ENCODE measurements at regions not wholly inside any gene's neighbourhood (a gene's known extent, or its start where the extent isn't known, plus 50 kb on each side); places are given as distances from the start of the nearest gene placed in this dataset.
"Not testable (repeated sequence)": the region's sequence is repeated elsewhere in the genome, so short reads cannot be mapped to it uniquely, and the experiment has no call there.

DNA sequence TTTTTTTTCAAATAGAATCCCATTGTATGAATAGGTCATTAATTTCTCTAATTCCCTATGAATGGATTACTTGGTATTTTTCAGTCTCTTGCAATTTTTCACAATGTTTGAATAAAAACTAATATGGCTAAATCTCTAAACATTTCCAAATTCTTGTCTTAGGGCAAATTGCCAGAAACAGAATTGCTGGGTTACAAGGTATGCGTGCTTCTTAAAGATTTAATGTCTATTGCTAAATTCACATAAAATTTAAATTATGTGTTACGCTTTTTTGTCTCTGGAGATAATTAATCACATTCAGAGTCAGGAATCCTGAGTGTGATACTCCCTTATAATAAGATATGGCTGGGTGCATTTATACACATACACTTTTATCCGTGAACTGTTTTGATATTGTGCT, 264.5 kb upstream of the TBL1XR1 start:
- Histone ChIP-seq H3K4me3 (no peak overlapping the region), H3K27ac (no peak overlapping the region), H3K36me3 (no peaks in the 10 kb centered on the region), H3K4me1 (peaks cover 29% of the 10 kb centered on the region), H3K27me3 (no peaks in the 10 kb centered on the region), H3K9me3 (replicated peaks) (peaks cover 2% of the 10 kb centered on the region; the same call in 1 of the 2 replicates)
- no peak for DNase-seq

DNA sequence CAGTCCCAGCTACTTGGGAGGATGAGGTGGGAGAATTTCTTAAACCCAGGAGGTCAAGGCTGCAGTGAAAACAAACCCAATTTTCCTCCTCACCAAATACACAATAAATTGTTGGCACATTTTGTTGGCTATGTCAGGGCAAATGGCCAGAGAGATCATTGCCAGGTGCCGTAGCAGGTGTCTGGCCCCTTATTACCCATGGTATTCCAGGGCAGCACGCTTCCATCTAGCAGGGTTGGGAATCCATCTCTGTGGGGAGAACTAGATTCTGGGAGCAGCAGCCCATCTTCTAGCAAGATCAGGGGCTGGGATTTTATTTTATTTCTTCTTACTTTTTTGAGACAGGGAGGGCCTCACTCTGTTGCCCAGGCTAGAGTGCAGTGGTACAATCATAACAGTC, 266.1 kb upstream of the TBL1XR1 start:
- H3K4me3 ChIP-seq; H3K9me3 ChIP-seq (replicated peaks); DNase-seq; H3K27me3 ChIP-seq; H3K27ac ChIP-seq; H3K36me3 ChIP-seq: not testable (repeated sequence)
- peaks cover 29% of the 10 kb centered on the region for H3K4me1 ChIP-seq

DNA sequence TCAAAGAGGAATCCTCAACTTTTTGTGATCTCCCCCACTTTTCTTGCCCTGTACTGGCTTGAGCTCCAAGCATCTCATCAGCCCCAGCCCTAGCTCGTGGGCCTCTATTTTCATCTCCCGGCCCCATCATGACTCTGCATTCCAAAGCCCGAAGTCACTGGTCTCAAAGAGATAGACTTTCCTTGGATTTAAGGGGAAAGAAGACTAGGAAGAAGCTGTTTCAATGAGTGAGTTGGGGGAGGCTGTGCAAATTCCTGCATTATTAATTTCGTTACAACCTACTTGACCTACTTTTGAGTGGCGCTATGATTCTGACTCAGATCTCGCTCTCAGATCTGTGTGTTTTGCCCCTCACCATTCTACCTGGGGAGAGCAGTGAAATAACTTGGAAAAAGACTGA, 266.6 kb upstream of the TBL1XR1 start:
- DNase-seq = no peak
- no peak overlapping the region for H3K27ac ChIP-seq

DNA sequence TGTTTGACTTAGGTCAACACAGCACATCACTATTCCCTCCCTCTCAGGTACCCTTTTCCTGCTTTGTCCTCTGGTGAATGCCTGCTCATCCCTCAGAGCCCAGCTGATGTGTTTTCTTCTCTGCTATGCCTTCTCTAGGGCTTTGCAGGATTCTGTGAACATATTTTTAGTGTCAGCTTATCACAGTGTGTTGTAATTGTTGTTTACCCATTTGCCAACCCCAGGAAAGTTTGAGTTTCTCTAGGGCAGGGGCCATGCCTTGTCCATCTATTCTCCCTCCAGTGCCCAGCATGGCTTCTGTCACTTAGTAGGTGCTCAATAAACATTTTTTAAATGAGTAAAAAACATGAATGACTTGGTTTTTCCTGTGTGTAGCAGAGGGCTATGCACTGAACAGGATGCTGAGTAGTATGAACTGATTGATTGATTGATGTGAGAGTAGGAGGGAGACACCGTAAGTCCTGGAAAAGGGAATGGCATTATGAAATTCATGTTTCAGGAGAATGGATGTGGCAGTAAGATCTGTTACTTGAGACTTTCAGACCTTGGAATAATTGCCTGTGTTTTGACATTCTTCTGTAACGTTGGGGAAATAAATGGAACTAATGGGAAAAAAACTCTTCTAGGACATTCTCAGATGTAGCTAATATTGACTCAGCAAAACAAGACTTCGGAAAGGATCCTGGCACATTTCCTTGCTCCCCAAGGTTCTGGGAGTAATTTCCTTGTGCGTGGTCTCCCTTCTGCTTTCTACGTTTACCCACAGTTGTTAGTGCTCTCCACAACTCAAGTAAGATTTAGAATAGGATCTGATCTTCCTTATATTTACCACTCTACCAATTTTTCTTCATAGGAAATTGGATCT, 267.3 kb upstream of the TBL1XR1 start:
- H3K36me3 ChIP-seq = no peaks in the 10 kb centered on the region
- no peak overlapping the region for H3K4me3 ChIP-seq
- no peaks in the 10 kb centered on the region for H3K27me3 ChIP-seq
- H3K4me1 ChIP-seq = peaks cover 22% of the 10 kb centered on the region
- DNase-seq = no peak
- H3K9me3 ChIP-seq (replicated peaks) = no peaks in the 10 kb centered on the region; the same call in 1 of the 2 replicates
- no peak overlapping the region for H3K27ac ChIP-seq

More for the DNA sequence above, 266.6 kb upstream of the TBL1XR1 start:
- H3K4me3 ChIP-seq = no peak overlapping the region
- H3K27me3 ChIP-seq = no peaks in the 10 kb centered on the region
- no peaks in the 10 kb centered on the region for H3K36me3 ChIP-seq
- peaks cover 27% of the 10 kb centered on the region for H3K4me1 ChIP-seq
- H3K9me3 ChIP-seq (replicated peaks) = no peaks in the 10 kb centered on the region; the same call in 1 of the 2 replicates

DNA sequence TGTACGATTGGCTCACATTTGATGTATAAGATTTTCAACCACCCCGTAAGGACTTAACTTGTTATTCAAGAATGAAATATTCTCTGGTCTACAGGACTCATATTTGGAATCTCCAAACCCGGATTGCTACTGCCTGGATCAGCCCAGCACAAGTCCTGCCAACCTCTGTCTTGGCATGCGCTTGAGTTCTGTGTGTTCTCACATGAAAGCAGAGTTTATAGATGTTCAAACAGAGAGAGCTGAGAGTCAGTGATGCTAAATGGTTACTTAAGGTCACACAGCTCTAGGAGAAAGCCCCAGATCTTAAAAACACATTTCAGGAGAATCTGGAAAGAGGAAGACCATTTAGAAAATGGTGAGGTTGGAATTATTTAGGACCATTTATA, 268.0 kb upstream of the TBL1XR1 start:
- no peaks in the 10 kb centered on the region for H3K36me3 ChIP-seq
- H3K27me3 ChIP-seq = no peaks in the 10 kb centered on the region
- no peak overlapping the region for H3K4me3 ChIP-seq
- peaks cover 22% of the 10 kb centered on the region for H3K4me1 ChIP-seq
- H3K27ac ChIP-seq = no peak overlapping the region
- H3K9me3 ChIP-seq (replicated peaks) = no peaks in the 10 kb centered on the region; the same call in 1 of the 2 replicates
- no peak for DNase-seq

DNA sequence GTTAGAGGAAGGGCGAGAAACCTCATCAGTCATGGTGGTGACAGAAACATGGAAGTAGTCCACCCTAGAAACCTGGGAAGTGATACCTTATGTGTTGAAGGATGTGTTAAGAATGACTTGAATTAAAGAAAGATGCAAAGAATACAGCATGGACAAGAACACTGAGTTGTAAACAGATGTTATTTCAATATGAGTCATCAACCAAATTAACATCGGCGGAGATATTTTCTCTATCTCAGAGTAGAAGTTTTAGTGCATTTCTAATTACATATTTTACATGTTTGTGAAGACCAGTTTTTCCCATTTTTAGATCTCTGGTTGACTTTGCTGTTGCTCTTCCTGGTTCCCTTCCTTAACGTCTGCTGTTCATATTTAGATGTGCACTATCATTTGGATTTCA, 268.8 kb upstream of the TBL1XR1 start:
- no peaks in the 10 kb centered on the region for H3K27me3 ChIP-seq
- no peaks in the 10 kb centered on the region for H3K36me3 ChIP-seq
- no peak overlapping the region for H3K27ac ChIP-seq
- no peak overlapping the region for H3K4me3 ChIP-seq
- H3K9me3 ChIP-seq (replicated peaks) = no peaks in the 10 kb centered on the region; the same call in 1 of the 2 replicates
- H3K4me1 ChIP-seq = peaks cover 22% of the 10 kb centered on the region
- DNase-seq = no peak

DNA sequence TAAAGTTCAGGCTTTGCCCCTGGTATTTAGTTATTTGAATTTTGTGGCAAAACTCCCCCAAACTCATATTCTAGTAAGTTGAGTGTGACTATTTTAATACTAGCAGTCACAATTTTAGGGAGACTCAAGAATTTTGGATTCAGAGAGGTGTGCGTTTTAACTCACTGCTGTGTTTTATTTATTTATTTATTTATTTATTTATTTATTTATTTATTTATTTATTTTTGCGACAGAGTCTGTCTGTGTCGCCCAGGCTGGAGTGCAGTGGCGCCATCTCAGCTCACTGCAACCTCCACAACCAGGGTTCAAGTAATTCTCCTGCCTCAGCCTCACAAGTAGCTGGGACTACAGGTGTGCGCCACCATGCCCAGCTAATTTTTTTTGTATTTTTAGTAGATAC, 269.3 kb upstream of the TBL1XR1 start:
- not testable (repeated sequence) for H3K27ac ChIP-seq; H3K36me3 ChIP-seq; H3K9me3 ChIP-seq (replicated peaks); H3K27me3 ChIP-seq; DNase-seq; H3K4me3 ChIP-seq
- H3K4me1 ChIP-seq = peaks cover 21% of the 10 kb centered on the region

DNA sequence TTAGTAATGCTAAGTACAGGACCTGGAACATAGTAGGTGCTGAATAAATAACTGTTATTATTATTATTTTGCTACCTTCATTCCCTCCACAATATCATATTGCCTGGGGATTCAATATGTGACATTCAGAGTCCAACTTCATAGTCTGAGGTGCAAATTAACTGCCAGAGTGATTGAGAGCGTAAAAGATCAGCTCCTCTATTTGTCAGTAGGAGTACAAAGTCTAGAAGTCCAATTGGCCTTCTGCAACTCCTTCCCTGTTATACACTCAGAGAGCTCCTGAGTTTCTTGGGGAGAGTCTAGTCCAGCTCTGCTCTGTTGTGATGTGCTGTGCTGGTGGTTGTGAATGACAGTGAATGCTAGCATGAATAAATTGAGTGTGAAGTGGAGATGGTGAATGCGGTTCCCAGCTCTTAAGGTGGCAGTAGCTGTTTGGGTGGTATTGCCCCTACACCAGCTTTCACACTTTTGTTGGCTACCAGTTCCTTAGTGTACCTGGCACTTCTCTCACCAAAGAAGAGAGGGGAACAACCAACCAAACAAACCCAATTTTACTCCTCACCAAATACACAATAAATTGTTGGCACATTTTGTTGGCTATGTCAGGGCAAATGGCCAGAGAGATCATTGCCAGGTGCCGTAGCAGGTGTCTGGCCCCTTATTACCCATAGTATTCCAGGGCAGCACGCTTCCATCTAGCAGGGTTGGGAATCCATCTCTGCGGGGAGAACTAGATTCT, 270.1 kb upstream of the TBL1XR1 start:
- Histone ChIP-seq H3K27ac (no peak overlapping the region), H3K27me3 (no peaks in the 10 kb centered on the region), H3K4me3 (no peak overlapping the region), H3K4me1 (peaks cover 24% of the 10 kb centered on the region), H3K9me3 (replicated peaks) (no peaks in the 10 kb centered on the region; the same call in 1 of the 2 replicates), H3K36me3 (no peaks in the 10 kb centered on the region)
- no peak for DNase-seq

DNA sequence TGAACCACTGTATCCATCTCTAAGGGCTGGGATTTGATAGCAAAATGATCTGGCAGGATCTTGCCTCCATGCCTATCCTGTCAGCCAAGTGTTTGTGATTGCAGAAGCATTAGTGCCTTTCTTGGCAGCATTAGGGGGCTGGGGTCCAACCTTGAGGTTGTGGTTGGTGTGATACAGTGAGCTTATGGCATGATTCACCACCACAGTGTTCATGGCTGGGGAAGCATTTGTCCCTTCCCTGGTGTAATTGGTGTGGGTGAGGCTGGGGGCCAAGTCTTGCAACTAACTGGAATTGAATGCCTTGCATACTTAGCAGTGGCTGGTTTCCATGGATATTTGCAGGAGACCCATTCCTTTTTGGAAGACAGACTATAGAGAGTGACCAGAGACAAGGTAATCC, 271.0 kb upstream of the TBL1XR1 start:
- DNase-seq = peak; percentile 41 to 51
- peaks cover 31% of the 10 kb centered on the region for H3K4me1 ChIP-seq
- H3K27ac ChIP-seq = no peak overlapping the region
- H3K4me3 ChIP-seq = no peak overlapping the region
- H3K9me3 ChIP-seq (replicated peaks) = no peaks in the 10 kb centered on the region; the same call in 1 of the 2 replicates
- H3K36me3 ChIP-seq = no peaks in the 10 kb centered on the region
- H3K27me3 ChIP-seq = no peaks in the 10 kb centered on the region

DNA sequence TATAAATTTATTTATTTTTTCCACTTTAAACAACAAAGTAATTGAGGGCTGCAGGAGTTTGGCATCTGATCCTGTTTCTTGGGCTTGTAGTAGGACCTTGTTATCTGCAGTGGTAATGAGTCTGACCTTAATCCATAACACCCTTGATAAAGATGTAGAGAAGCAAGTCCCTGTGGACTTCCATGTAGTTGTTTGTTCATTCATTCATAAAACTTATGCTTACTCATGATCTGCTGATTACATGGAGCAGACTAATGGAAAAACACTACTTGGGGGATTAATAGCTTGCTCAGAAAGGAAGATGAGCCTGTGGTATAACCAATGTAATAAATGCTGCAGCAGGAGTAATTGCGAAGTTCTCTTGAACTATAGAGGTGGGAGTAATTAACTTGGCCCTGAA, 271.5 kb upstream of the TBL1XR1 start:
- H3K36me3 ChIP-seq = no peaks in the 10 kb centered on the region
- H3K27ac ChIP-seq = no peak overlapping the region
- peaks cover 35% of the 10 kb centered on the region for H3K4me1 ChIP-seq
- H3K27me3 ChIP-seq = no peaks in the 10 kb centered on the region
- DNase-seq = no peak
- H3K4me3 ChIP-seq = no peak overlapping the region
- H3K9me3 ChIP-seq (replicated peaks) = no peaks in the 10 kb centered on the region; the same call in 1 of the 2 replicates

DNA sequence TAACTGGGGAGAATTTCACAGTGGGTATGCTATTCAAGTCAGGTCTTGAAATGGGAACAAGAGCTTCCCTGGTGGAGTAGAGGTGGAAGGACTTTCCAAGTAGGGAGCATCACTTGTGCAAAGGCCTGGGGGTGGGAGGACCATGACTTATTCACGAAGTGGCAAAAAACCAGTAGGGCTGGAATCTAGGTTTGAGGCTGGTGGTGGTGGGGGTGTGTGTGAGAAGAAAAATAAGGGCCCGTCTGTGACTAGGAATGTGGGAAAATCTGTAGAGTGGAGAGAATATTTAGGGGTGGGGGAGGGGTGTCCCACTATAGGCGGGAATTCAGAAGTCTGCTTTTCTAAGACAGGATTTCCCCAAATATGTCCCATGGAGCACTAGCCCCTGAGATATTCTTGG, 271.9 kb upstream of the TBL1XR1 start:
- Histone ChIP-seq H3K36me3 (no peaks in the 10 kb centered on the region), H3K27me3 (no peaks in the 10 kb centered on the region), H3K27ac (no peak overlapping the region), H3K4me1 (peaks cover 35% of the 10 kb centered on the region), H3K4me3 (no peak overlapping the region), H3K9me3 (replicated peaks) (no peaks in the 10 kb centered on the region; the same call in 1 of the 2 replicates)
- no peak for DNase-seq

DNA sequence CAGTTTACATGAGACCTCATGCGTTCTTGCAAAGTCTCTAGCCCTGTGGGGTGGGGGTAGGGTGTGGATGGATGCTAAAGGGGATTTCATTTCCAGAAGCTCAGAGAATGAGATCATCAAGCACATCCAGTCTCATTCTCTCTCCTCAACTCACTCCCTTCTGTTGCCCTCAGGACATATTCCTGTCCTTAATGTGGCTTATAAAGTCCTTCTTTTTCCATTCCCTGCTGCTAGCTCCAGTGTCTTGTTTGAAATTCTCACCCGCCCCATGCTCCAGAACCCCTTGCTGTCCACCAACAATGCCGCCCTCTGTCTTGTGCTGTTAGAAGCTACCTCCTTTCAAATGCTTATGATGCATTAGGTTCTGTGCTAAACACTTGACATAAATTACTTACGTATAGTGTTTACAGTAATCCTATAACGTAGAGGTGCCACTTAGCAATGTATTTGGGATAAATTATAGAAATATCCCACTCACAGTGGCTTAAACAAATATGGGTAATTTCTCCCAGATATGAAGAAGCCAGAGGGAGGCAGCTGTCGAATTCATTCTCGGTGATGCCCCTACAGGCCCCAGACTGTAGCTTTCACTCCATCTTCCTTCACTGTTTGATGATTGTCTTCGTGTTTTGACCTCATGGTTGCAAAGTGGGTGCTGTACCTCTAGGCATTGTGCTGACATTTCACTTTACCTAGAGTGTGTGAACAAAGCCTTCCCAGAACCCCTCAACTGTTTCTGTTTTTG, 273.1 kb upstream of the TBL1XR1 start:
- peak overlapping the region; percentile 75 for H3K27ac ChIP-seq
- peak; percentile 53 to 78 for DNase-seq
- H3K4me3 ChIP-seq = no peak overlapping the region
- peaks cover 35% of the 10 kb centered on the region for H3K4me1 ChIP-seq
- H3K27me3 ChIP-seq = no peaks in the 10 kb centered on the region
- no peaks in the 10 kb centered on the region for H3K36me3 ChIP-seq
- H3K9me3 ChIP-seq (replicated peaks) = no peaks in the 10 kb centered on the region; the same call in 1 of the 2 replicates

DNA sequence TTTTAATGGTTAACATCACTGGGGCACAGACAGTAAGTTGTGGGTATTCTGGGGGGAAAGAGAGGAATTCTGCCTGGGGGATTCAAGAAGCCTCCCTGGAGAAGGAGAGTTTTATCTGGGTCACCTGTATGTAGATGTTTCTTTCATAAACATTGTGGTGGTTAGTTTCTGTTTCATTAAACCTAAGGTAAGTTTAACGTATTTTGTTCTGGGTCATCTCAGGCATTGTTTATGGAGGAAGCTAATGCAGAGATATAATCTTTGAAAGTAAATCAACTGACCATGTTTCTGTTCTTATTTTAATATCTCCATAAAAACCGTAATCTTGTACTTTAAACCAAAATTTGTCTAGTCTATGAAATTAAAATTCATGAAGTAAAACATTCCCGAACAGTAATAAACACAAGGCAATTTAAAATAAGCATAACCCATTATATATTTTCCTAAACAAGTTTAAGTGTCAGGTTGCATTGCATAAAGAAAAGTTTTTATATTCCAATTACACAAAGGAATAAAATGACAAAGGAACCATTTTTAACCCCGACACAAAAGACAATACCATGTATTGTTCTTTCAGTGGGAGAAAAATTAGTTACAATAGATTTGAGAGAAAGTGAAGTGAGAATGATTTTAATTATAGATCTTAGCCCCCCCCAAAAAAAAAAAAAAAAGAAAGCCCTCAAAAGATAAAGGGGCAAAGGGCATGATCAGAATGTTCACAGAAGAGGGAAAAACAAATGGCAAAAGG, 274.6 kb upstream of the TBL1XR1 start:
- Histone ChIP-seq H3K4me3 (no peak overlapping the region), H3K27me3 (no peaks in the 10 kb centered on the region), H3K4me1 (peaks cover 33% of the 10 kb centered on the region), H3K27ac (no peak overlapping the region; the same call in 1 of the 2 replicates), H3K36me3 (no peaks in the 10 kb centered on the region), H3K9me3 (replicated peaks) (no peaks in the 10 kb centered on the region)
- no peak for DNase-seq

DNA sequence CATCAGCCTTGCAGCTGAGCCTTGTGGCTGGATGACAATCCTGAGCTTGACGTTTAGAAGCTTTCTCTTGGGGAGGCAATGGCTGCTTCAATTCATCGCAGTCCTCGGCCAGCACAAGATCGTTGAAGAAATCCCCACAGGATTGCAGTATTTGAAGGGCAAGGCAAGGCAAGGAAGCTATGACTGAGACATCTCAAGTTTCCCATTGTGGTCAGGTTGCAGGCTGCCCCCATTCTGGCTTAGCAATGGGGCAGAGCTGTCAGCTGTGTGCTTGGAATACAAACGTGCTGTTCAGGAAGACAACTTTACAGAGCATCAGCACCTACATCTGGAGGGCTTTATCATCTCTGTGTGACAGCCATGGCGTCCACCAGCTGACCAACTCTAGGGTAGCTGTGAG, 275.9 kb upstream of the TBL1XR1 start:
- Histone ChIP-seq H3K36me3 (no peaks in the 10 kb centered on the region), H3K4me1 (peaks cover 45% of the 10 kb centered on the region), H3K27ac (peak overlapping the region; percentile 55), H3K9me3 (replicated peaks) (no peaks in the 10 kb centered on the region), H3K27me3 (no peaks in the 10 kb centered on the region), H3K4me3 (peak overlapping the region; percentile 16)
- peak; percentile 85 to 94 for DNase-seq
